NCI-H2107 treated with DMSO at 0.1 percent for 48 hours (cell line): ENCODE measurements at regions not wholly inside any gene's neighbourhood (a gene's known extent, or its start where the extent isn't known, plus 50 kb on each side); places are given as distances from the start of the nearest gene placed in this dataset.
A peak's percentile ranks its signal among the peaks of the same experiment; 100 is the strongest.

Source experiments
- DNase-seq: peaks from one replicate; lab custom pipeline; 2025; ENCODE audit not compliant: unreplicated experiment; lab: John Stamatoyannopoulos, UW

DNA sequence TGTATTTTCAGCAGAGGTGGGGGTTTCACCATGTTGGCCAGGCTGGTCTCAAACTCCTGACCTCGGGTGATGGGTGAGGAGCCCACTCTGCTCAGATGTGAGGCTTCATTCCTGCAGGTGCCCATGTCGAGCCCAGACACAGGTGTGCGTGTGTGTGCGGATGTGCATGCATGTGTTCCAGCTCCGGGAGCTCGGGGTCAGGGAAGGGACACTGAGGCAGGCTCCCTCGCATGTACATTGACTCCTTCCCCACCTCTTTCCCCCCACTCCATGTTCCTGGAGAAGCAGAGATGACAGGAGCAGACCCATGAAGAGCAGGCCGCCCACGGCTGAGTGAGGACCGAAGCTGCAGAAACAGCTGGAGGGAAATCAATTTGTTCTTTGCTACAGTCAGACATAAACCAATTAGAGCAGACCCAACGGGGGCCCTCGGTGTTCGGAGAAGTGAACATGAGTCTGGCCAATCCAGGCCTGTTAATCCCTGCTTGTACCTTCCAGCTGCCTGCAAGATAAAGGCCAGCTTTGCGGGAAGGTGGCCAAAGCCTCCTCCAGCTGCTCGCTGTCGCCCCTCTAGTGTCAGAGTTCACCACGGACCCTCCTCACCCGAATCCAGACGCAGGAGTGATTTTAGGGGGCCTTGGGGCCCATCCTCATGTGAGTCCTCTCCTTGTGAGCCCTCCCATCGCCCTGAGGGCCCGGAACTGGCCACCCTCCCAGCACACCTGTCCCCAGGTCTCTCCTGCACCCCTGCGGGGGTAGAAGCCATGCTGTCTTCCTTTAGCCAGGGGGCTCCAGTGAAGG lies 321.0 kb upstream of the RTL1 start:
- DNase-seq = no peak

GRCh38 chr14:101225157-101226152 lies 321.9 kb upstream of the RTL1 start:
- no peak for DNase-seq

DNA sequence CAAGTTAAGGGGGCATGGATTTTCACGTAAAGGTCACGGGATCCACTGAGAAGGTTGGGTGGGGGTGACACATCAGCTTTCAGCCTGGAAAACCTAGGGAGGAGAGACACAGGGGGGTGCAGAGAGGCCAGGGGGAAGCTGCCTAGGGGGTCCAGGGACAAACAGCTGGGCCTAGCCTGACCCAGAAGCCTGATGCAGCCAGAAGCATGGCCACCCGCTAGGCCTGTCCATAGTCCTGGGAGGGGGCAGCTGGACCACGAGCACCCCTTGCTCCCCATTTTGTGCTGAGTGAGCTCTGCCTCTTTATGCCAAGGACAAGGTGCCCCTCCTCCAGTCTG lies 322.7 kb upstream of the RTL1 start:
- DNase-seq = no peak

GRCh38 chr14:101226603-101227425 lies 323.3 kb upstream of the RTL1 start:
- no peak for DNase-seq

DNA sequence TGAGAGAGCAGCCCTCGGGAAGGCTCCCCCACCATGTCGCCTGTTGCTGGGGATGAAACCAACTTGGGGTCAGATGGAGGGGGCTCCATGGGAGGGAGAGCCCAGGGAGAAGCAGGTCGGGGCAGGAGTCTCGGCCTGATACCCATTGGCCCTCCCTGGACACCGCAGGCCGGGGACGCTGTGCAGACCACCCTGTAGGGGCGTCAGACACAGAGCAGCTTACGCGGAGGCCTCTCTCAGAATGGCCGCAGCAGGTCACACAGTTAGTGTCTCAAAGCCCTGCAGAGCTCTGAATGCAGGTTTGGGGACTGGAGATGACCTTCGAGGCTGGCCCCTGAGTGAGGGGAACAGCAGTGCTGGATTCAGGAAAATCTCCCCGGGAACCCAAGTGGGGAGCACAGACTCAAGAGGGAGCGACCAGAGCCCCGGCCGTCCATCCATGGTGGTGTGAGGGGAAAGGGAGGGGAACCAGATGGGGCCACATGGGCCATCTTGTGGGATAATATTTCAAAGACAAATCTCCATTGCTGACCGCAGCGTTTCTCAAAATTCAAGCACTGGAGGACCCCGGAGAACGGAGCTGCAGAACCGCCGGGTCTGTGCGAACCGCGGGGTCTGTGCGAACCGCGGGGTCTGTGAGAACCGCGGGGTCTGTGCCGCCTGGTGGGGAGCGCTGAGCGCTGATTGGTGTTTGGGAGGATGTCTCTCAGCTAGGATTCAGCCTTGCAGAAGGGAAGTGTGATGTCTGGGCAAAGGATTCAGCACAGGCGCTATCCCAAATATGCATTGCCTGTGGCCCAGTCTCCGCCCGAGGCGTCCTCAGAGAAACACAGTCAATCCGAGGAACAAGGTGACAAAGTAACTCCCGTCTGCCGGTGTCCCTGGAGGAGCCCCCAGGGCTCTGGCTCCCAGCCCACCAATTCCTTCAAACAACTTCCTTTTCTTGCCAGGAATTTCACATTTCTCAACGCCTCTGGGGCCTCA lies 324.4 kb upstream of the RTL1 start:
- DNase-seq = no peak

DNA sequence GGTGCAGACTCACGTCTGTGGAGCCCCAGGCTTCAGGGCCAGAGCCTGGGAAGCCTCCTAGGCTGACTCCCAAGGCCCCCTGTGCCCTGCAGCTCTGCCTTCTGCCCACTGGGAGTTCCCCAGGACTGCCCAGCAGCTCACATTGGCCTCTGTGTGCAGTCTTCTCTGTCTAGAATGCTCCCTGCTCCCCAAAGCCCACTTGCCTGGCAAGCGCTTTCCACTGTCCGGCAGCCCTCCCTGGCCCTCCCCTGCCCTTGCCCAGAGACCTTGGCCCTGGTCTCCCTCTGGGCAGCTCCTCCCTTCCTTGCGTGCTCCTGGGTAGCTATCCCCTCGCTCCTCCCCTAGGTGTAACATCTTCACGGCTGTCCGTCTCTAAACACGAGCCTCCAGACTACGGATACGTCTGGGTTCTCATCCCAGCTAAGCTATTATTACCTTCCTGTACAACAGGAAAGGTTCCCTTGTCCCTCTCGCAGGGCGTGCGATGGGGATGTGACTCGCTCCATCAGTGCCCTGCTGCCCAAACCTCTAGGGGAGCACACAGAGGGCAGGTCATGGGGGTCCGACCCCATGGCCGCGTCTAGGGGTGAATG lies 325.5 kb upstream of the RTL1 start:
- DNase-seq = no peak

DNA sequence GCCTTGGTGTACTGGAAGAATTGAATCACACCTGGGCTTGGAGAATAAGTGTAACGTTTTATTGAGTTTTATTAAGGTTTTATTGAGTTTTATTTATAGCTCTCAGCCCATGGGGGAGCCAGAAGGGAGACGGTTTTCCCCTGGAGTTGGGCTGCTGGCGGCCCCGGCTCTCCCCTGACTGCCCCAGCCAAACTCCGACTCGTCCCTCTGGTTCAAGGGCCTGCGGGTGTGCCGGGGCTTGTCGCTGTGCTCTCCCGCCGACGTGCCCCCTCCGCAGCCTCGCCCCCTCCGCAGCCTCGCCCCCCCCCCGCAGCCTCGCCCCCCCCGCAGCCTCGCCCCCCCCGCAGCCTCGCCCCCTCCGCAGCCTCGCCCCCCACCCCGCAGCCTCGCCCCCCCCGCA lies 326.1 kb upstream of the RTL1 start:
- no peak for DNase-seq

GRCh38 chr14:101230161-101230850 lies 326.8 kb upstream of the RTL1 start:
- no peak for DNase-seq

GRCh38 chr14:101230851-101231550 lies 327.5 kb upstream of the RTL1 start:
- DNase-seq = no peak

GRCh38 chr14:101231828-101232227 lies 328.3 kb upstream of the RTL1 start:
- no peak for DNase-seq

- no peak for DNase-seq
These were observed 328.8 kb upstream of the DIO3 start for GRCh38 chr14:101232340-101233020.

DNA sequence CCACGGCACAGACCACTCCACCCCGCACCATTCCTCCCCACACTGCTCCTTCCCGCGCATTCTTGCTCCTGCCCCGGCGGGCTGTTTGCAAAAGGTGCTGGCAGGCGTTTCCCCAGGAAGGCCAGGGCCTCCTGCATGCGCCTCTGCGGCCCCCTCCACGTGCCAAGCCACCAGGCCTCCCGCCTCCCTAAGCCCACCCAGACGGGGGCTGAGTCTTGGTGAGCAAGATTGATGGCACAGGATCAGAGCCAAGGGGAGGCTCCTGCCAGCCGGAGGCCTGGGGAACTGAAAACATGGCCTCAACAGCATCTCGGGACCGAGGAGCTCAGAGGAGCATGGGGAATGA lies 328.3 kb upstream of the DIO3 start:
- no peak for DNase-seq

- no peak for DNase-seq
These were observed 327.9 kb upstream of the DIO3 start for GRCh38 chr14:101233391-101233790.

- no peak for DNase-seq
These were observed 327.5 kb upstream of the DIO3 start for GRCh38 chr14:101233808-101234207.

DNA sequence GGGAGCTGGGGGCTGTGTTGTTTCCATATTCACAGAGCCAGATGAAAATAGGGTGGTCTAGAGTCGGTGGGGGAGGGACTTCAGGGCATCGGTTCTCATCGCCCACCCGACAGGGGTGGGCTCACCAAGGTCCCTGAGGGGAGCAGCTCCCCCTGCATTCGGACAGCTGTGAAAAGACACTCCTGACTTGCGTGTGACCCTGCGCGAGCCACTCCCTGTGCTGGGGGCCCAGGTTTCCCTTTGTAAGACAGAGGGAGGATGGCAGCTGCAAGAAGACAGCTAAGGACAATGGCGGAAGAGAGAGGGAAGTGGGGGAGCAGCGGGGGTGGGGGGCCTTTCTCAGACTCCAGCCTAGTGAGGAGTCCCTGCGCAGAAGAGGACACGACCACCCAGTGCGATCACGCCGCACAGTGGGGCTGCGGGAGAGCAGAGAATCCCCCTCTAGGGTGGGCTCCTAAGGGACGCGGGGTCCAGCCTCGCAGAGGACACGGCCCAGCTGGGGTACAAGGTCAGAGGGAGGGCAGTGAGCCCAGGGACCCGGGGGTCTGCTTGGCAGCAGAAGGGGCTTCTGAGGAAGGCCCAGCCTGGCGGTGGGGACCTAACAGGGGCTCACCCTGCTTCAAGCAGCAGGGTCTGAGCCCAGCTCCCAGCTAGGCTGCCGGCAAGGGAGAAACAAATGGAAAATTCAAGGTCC lies 326.9 kb upstream of the DIO3 start:
- no peak for DNase-seq

DNA sequence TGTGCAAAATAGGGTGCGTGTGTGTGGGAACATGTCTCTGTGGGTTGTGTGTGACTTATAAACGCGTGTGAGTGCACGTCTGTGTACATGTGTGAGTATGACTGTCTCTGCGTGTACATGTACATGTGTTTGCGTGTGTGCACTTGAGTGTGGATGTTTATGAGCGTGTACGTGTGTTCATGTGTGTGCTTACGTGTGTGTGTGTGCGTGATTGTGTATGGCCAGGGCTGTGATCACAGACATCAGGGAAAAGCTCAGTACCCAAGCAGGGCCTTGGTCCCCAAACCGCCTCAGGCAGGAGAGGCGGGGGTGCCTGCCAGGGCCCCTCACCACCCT lies 326.3 kb upstream of the DIO3 start:
- peak; percentile 38 for DNase-seq

GRCh38 chr14:101235335-101236103 lies 325.8 kb upstream of the DIO3 start:
- no peak for DNase-seq
